OCI-LY3 (cell line): ENCODE measurements at regions not wholly inside any gene's neighbourhood (a gene's known extent, or its start where the extent isn't known, plus 50 kb on each side); places are given as distances from the start of the nearest gene placed in this dataset.

Experiments used
- CTCF ChIP-seq: fragments of 200-600, 300-600 bp; sonication (generic); IDR thresholded peaks from 2 replicates; pipeline ENCODE4 v1.5.1; 2014; ENCODE audit warnings: antibody characterized with exemption, low read length, low read depth
- EZH2phosphoT487 ChIP-seq: fragments of 200-600 bp; shearing (Covaris generic); IDR thresholded peaks from 2 replicates; pipeline ENCODE4 v1.6.1; 2018; ENCODE audit warnings: antibody characterized with exemption, mixed run types, low read depth

GRCh38 chr6:25218346-25218745 is 60.8 kb upstream of the CARMIL1 start:
- no peak for TF ChIP-seq CTCF
- no peak for TF ChIP-seq EZH2phosphoT487
